ENCODE measurements at regions not wholly inside any gene's neighbourhood (a gene's known extent, or its start where the extent isn't known, plus 50 kb on each side); places are given as distances from the start of the nearest gene placed in this dataset.

- no peak for TF ChIP-seq EP300 (IDR thresholded peaks at IDR 0.05)
- TF ChIP-seq POLR2A (IDR thresholded peaks at IDR 0.05): no peak
- TF ChIP-seq CTCF (IDR thresholded peaks at IDR 0.05): no peak
- intact Hi-C loops (cut with DNase I): loop anchor here in 3 of 4 donors (5.0 to 10.0 kb wide), 5 partner anchors 133 to 413 kb away; no protein-coding TSS in a partner anchor
- Histone ChIP-seq H3K4me1 (ENCODE audit: insufficient read depth) (no peaks in the 10 kb centered on the region), H3K27ac (no peak overlapping the region), H3K9me3 (no peaks in the 10 kb centered on the region), H3K36me3 (no peaks in the 10 kb centered on the region), H3K27me3 (no peaks in the 10 kb centered on the region), H3K4me3 (no peak overlapping the region)
- DNase-seq: no peak
- 92 to 98% (median 95%) methylated on average over 10 of the region's 10 CpGs for WGBS, 3 donors
Measured at GRCh38 chr9:759983-760736, 81.3 kb upstream of the DMRT1 start.

- Histone ChIP-seq H3K27me3 (no peaks in the 10 kb centered on the region), H3K4me1 (ENCODE audit: insufficient read depth) (no peaks in the 10 kb centered on the region), H3K4me3 (no peak overlapping the region), H3K9me3 (no peaks in the 10 kb centered on the region), H3K36me3 (no peaks in the 10 kb centered on the region), H3K27ac (no peak overlapping the region)
- WGBS, 3 donors: 46 to 54% (median 47%) methylated on average over 7 of the region's 7 CpGs
- no peak for DNase-seq
- TF ChIP-seq POLR2A (IDR thresholded peaks at IDR 0.05): no peak
- no peak for TF ChIP-seq EP300 (IDR thresholded peaks at IDR 0.05)
- no peak for TF ChIP-seq CTCF (IDR thresholded peaks at IDR 0.05)
- intact Hi-C loops (cut with DNase I): loop anchor here in 3 of 4 donors (5.0 to 10.0 kb wide), 4 partner anchors 144 to 414 kb away; no protein-coding TSS in a partner anchor
Measured at GRCh38 chr9:761176-761792, 80.2 kb upstream of the DMRT1 start.

GRCh38 chr9:761793-762560 is 79.5 kb upstream of the DMRT1 start:
- no peaks in the 10 kb centered on the region for H3K4me1 ChIP-seq (ENCODE audit: insufficient read depth)
- DNase-seq: no peak
- intact Hi-C loops (cut with DNase I): loop anchor here in 3 of 4 donors (5.0 to 10.0 kb wide), 4 partner anchors 145 to 415 kb away; no protein-coding TSS in a partner anchor
- H3K9me3 ChIP-seq: no peaks in the 10 kb centered on the region
- no peak overlapping the region for H3K4me3 ChIP-seq
- H3K36me3 ChIP-seq: no peaks in the 10 kb centered on the region
- WGBS, 3 donors: 87 to 94% (median 93%) methylated on average over 13 of the region's 13 CpGs
- no peaks in the 10 kb centered on the region for H3K27me3 ChIP-seq
- no peak overlapping the region for H3K27ac ChIP-seq
- no peak for TF ChIP-seq POLR2A (IDR thresholded peaks at IDR 0.05)
- no peak for TF ChIP-seq CTCF (IDR thresholded peaks at IDR 0.05)
- TF ChIP-seq EP300 (IDR thresholded peaks at IDR 0.05): no peak

GRCh38 chr9:763692-764091 is 77.8 kb upstream of the DMRT1 start:
- Histone ChIP-seq H3K27me3 (no peaks in the 10 kb centered on the region), H3K9me3 (no peaks in the 10 kb centered on the region), H3K36me3 (no peaks in the 10 kb centered on the region), H3K4me3 (peak overlapping the region; percentile 14), H3K4me1 (ENCODE audit: insufficient read depth) (no peaks in the 10 kb centered on the region), H3K27ac (no peak overlapping the region)
- WGBS, 3 donors: 60 to 63% (median 61%) methylated on average over 6 of the region's 6 CpGs
- intact Hi-C loops (cut with DNase I): loop anchor here (2.0 to 10.0 kb wide), 5 partner anchors 146 to 416 kb away; no protein-coding TSS in a partner anchor
- TF ChIP-seq EP300 (IDR thresholded peaks at IDR 0.05): no peak
- no peak for TF ChIP-seq POLR2A (IDR thresholded peaks at IDR 0.05)
- TF ChIP-seq CTCF (IDR thresholded peaks at IDR 0.05): no peak
- no peak for DNase-seq
